CD14-positive monocyte (primary cell): ENCODE measurements at regions not wholly inside any gene's neighbourhood (a gene's known extent, or its start where the extent isn't known, plus 50 kb on each side); places are given as distances from the start of the nearest gene placed in this dataset.

Experiments
- DNase-seq, 3 donors: peaks; one replicate each; pipeline ENCODE4 v3.0.0-alpha.2; 2011 to 2022
- H2AFZ ChIP-seq: 2 replicates; pipeline ENCODE4 v1.6.0; 2012; ENCODE audit warnings: mild to moderate bottlenecking, low read depth, low read length, inconsistent platforms; ENCODE audit not compliant: insufficient read depth, poor library complexity, severe bottlenecking
- H3K27ac ChIP-seq, 2 donors: 1 replicate in 1 of 2; 2 replicates in 1 of 2; pipeline ENCODE4 v1.5.1; 2012 to 2013; ENCODE audit warnings: low read length in 2 of 2, control low read depth in 1 of 2, inconsistent platforms in 1 of 2, low read depth in 1 of 2, mild to moderate bottlenecking in 1 of 2
- H3K27me3 ChIP-seq, 2 donors: one replicate each; pipeline versions ENCODE4 v1.6.0 to v1.6.1; 2011 to 2013; ENCODE audit warnings: low read length in 2 of 2; ENCODE audit not compliant: control insufficient read depth in 2 of 2, insufficient read depth in 2 of 2
- H3K36me3 ChIP-seq, 2 donors: replicated peaks in 1 of 2; 1 replicate in 1 of 2; 2 replicates in 1 of 2; pipeline versions ENCODE4 v1.5.1 to v1.6.1; 2012 to 2013; ENCODE audit warnings: low read length in 2 of 2, control low read depth in 1 of 2, inconsistent platforms in 1 of 2, mild to moderate bottlenecking in 1 of 2; ENCODE audit not compliant: insufficient read depth in 2 of 2, control insufficient read depth in 1 of 2
- H3K4me1 ChIP-seq, 2 donors: 1 replicate in 1 of 2; 2 replicates in 1 of 2; pipeline versions ENCODE4 v1.5.1 to v1.6.1; 2012 to 2013; ENCODE audit warnings: low read length in 2 of 2, control low read depth in 1 of 2, inconsistent platforms in 1 of 2, mild to moderate bottlenecking in 1 of 2, moderate library complexity in 1 of 2; ENCODE audit not compliant: insufficient read depth in 2 of 2, control insufficient read depth in 1 of 2
- H3K4me2 ChIP-seq: replicated peaks from 2 replicates; pipeline ENCODE3; 2012; ENCODE audit warnings: low read length, moderate library complexity, mild to moderate bottlenecking; ENCODE audit not compliant: poor library complexity, severe bottlenecking; ENCODE audit errors: extremely low read depth
- H3K4me3 ChIP-seq, 3 experiments: fragments of 200-600 bp in 1 of 3; sonication (generic) in 1 of 3; replicated peaks in 1 of 3; 1 replicate in 2 of 3; 2 replicates in 1 of 3; pipeline ENCODE4 v1.5.1; 2011 to 2013; ENCODE audit warnings: low read length in 3 of 3, mild to moderate bottlenecking in 3 of 3, control low read depth in 2 of 3, low read depth in 2 of 3, inconsistent platforms in 1 of 3, moderate library complexity in 1 of 3
- H3K79me2 ChIP-seq: 2 replicates; pipeline ENCODE4 v1.6.0; 2012; ENCODE audit warnings: mild to moderate bottlenecking, control low read depth, inconsistent platforms, low read length, moderate library complexity; ENCODE audit not compliant: insufficient read depth
- H3K9ac ChIP-seq: 2 replicates; pipeline ENCODE4 v1.6.0; 2017; ENCODE audit warnings: low read length, mild to moderate bottlenecking; ENCODE audit not compliant: insufficient read depth, poor library complexity, severe bottlenecking
- H3K9me3 ChIP-seq, 2 donors: replicated peaks in 1 of 2; 1 replicate in 1 of 2; 2 replicates in 1 of 2; pipeline versions ENCODE4 v1.5.1 to v1.6.1; 2012 to 2013; ENCODE audit warnings: low read length in 2 of 2, control low read depth in 1 of 2; ENCODE audit not compliant: control insufficient read depth in 1 of 2, insufficient read depth in 1 of 2
- H4K20me1 ChIP-seq: 2 replicates; pipeline ENCODE4 v1.6.0; 2012; ENCODE audit warnings: mild to moderate bottlenecking, low read length, control low read depth, moderate library complexity; ENCODE audit not compliant: insufficient read depth
- H3K27ac Mint-ChIP-seq, 7 donors: one replicate each; pipeline ENCODE4 v1.8.0; 2020; ENCODE audit warnings: mild to moderate bottlenecking in 7 of 7, mixed read lengths in 7 of 7, moderate library complexity in 6 of 7, inconsistent platforms in 2 of 7
- H3K27me3 Mint-ChIP-seq, 3 donors: one replicate each; pipeline ENCODE4 v1.8.0; 2021 to 2022; ENCODE audit warnings: low read depth in 3 of 3, mild to moderate bottlenecking in 3 of 3, mixed read lengths in 3 of 3, moderate library complexity in 3 of 3, inconsistent platforms in 1 of 3
- H3K36me3 Mint-ChIP-seq, 2 donors: one replicate each; pipeline ENCODE4 v1.8.0; 2020; ENCODE audit warnings: mixed read lengths in 2 of 2, inconsistent platforms in 1 of 2, mild to moderate bottlenecking in 1 of 2
- H3K4me1 Mint-ChIP-seq: one replicate; pipeline ENCODE4 v1.8.0; 2020; ENCODE audit warnings: mild to moderate bottlenecking, mixed read lengths
- H3K4me3 Mint-ChIP-seq, 2 donors: one replicate each; pipeline ENCODE4 v1.8.0; 2020; ENCODE audit warnings: mild to moderate bottlenecking in 2 of 2, mixed read lengths in 2 of 2, moderate library complexity in 1 of 2
- H3K9me3 Mint-ChIP-seq, 7 donors: one replicate each; pipeline ENCODE4 v1.8.0; 2020 to 2022; ENCODE audit warnings: mixed read lengths in 7 of 7, mild to moderate bottlenecking in 6 of 7, moderate library complexity in 6 of 7, inconsistent platforms in 2 of 7
- WGBS: methylation state at CpG from one replicate; pipeline ENCODE4 v1.1.5; 2013; ENCODE audit warnings: missing lambda C conversion rate; ENCODE audit not compliant: insufficient coverage; 5-methylcytosine and 5-hydroxymethylcytosine counted together
- intact Hi-C, 2 donors: fragments of 100-400 bp; cut with micrococcal nuclease; formaldehyde crosslinking; loops; one replicate each; pipeline versions ENCODE4 v1.15.0 to v1.15.1; 2023
- TF ChIP-seq, protein P1 (sequence below): fragments of 200-600 bp; IDR thresholded peaks from one replicate; pipeline ENCODE4 v1.8.0; 2022; ENCODE audit warnings: antibody characterized with exemption, mild to moderate bottlenecking

DNA sequence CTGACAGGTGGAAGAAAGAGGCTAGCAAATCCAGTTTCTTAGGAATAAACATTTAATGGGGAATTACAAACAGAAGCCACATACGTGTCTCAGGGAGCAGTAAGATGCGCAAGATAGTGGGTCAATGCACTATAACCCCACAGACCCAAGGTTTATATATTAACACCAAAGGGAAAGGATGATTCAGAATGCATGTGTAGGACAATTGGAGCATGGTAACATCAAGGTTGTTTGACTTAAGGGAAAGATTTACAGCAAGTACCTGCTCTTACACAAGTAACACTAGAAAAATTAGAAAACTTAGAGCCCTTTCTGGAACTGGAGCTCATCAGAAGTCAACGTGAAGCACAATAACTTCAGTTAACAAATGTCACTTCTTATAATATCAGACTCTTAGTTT, 161.1 kb upstream of the ZWINT start:
- Mint-ChIP-seq H3K27me3 (no peaks in the 10 kb centered on the region), H3K9me3 (peaks cover 0 to 9% (median 4%) of the 10 kb centered on the region in 7 donors), H3K27ac (no peak overlapping the region), H3K4me1 (no peaks in the 10 kb centered on the region), H3K36me3 (no peaks in the 10 kb centered on the region), H3K4me3 (no peak overlapping the region)
- peaks cover 0 to 9% of the 10 kb centered on the region in 2 donors for H3K9me3 ChIP-seq
- no peak overlapping the region for H3K4me2 ChIP-seq
- H3K4me1 ChIP-seq, result no peaks in the 10 kb centered on the region
- H2AFZ ChIP-seq, result no peak overlapping the region
- H3K4me3 ChIP-seq, result no peak overlapping the region
- DNase-seq, result no peak
- H4K20me1 ChIP-seq, result no peaks in the 10 kb centered on the region
- TF ChIP-seq, protein P1, sequence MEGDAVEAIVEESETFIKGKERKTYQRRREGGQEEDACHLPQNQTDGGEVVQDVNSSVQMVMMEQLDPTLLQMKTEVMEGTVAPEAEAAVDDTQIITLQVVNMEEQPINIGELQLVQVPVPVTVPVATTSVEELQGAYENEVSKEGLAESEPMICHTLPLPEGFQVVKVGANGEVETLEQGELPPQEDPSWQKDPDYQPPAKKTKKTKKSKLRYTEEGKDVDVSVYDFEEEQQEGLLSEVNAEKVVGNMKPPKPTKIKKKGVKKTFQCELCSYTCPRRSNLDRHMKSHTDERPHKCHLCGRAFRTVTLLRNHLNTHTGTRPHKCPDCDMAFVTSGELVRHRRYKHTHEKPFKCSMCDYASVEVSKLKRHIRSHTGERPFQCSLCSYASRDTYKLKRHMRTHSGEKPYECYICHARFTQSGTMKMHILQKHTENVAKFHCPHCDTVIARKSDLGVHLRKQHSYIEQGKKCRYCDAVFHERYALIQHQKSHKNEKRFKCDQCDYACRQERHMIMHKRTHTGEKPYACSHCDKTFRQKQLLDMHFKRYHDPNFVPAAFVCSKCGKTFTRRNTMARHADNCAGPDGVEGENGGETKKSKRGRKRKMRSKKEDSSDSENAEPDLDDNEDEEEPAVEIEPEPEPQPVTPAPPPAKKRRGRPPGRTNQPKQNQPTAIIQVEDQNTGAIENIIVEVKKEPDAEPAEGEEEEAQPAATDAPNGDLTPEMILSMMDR, result no peak
- no peak overlapping the region for H3K27ac ChIP-seq
- H3K9ac ChIP-seq, result no peak overlapping the region
- no CpG with 5 or more reads among the region's 3 CpGs for WGBS
- no peaks in the 10 kb centered on the region for H3K27me3 ChIP-seq
- intact Hi-C loops, result no loop called here
- no peaks in the 10 kb centered on the region for H3K79me2 ChIP-seq
- no peaks in the 10 kb centered on the region for H3K36me3 ChIP-seq

GRCh38 chr10:56508562-56508961, 147.5 kb upstream of the ZWINT start:
- Histone ChIP-seq H3K4me3 (no peak overlapping the region), H3K9me3 (peaks cover 0 to 5% of the 10 kb centered on the region in 2 donors), H3K27ac (no peak overlapping the region), H4K20me1 (no peaks in the 10 kb centered on the region), H3K4me1 (no peaks in the 10 kb centered on the region), H3K36me3 (no peaks in the 10 kb centered on the region), H3K4me2 (no peak overlapping the region), H3K27me3 (no peaks in the 10 kb centered on the region), H2AFZ (no peak overlapping the region), H3K79me2 (no peaks in the 10 kb centered on the region), H3K9ac (no peak overlapping the region)
- intact Hi-C loops, result no loop called here
- 79% methylated on average over 3 of the region's 3 CpGs for WGBS
- H3K27ac Mint-ChIP-seq, result no peak overlapping the region
- DNase-seq, result no peak
- TF ChIP-seq, protein P1, result no peak
- H3K27me3 Mint-ChIP-seq, result no peaks in the 10 kb centered on the region
- H3K4me3 Mint-ChIP-seq, result no peak overlapping the region
- no peaks in the 10 kb centered on the region for H3K4me1 Mint-ChIP-seq
- no peaks in the 10 kb centered on the region for H3K36me3 Mint-ChIP-seq
- peaks cover 0 to 6% (median 2%) of the 10 kb centered on the region in 7 donors for H3K9me3 Mint-ChIP-seq
